ENCODE measurements at regions not wholly inside any gene's neighbourhood (a gene's known extent, or its start where the extent isn't known, plus 50 kb on each side); places are given as distances from the start of the nearest gene placed in this dataset.
A peak's percentile ranks its signal among the peaks of the same experiment; 100 is the strongest.

DNA sequence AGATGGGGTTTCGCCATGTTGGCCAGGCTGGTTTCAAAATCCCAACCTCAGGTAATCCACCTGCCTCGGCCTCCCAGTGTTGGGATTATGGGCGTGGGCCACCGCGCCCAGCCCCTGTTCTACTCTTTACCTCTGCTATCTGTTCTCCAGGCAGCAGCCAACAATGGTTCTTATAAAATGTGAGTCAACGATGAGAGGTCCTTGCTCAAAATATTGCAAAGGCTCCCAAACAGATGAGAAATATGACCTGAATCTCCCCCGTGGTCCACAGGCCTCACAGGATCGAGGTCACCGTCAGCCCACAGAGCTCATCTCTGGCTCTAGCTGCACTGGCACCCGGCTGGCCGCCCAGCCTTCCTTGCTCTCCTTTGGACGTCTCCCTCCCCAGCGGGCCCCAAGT is 62.0 kb upstream of the EGFR start:
- in situ Hi-C loops (cut with HindIII; ENCODE audit: low pct_unique_long_range_greater_than_20kb, low sequenced_read_pairs): no loop called here
- no peak for TF ChIP-seq JUND (IDR thresholded peaks at IDR 0.05; ENCODE audit: low read depth)
- no peak for DNase-seq (ENCODE audit: low read depth in 1 of 2, low spot score in 1 of 2)

DNA sequence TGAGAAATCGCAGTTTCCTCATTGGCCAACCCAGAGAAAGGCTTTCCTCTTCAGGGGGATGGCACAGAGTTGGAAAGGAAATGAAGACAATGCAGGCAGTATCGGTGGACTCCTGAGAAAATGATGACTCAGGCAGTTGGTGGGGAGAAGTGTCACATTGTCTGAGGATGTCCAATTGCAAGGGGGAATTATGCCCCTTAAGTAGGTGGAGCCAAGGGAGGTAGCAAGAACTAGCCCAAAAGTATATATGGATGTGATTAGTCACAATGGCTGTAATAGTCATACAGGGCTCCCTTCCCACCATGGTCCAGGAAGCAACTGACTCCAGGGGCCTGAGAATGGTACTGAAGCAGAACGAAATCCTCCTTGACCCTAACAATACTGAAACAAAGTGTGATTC is 58.3 kb upstream of the EGFR start:
- in situ Hi-C loops (cut with HindIII; ENCODE audit: low pct_unique_long_range_greater_than_20kb, low sequenced_read_pairs): no loop called here
- DNase-seq (ENCODE audit: low read depth in 1 of 2, low spot score in 1 of 2): no peak

DNA sequence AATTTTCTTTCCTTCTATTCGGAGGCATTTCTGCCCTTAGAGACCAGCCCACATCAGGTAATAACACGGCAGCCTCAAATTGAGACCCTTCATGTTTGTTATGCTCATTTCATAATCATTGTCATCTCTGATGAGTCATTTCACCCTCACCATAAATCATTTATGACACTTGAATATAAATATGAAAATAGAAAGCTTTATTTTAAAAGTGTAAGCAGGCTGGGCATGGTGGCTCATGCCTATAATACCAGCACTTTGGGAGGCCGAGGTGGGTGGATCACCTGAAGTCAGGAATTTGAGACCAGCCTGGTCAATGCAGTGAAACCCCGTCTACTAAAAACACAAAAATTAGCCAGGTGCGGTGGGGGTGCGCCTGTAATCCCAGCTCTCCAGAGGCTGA is 57.4 kb upstream of the EGFR start:
- TF ChIP-seq JUND (IDR thresholded peaks at IDR 0.05; ENCODE audit: low read depth): no peak
- no peak for DNase-seq (ENCODE audit: low read depth in 1 of 2, low spot score in 1 of 2)
- in situ Hi-C loops (cut with HindIII; ENCODE audit: low pct_unique_long_range_greater_than_20kb, low sequenced_read_pairs): no loop called here

More for the DNA sequence above, 58.3 kb upstream of the EGFR start:
- TF ChIP-seq JUND (IDR thresholded peaks at IDR 0.05; ENCODE audit: low read depth): no peak

- DNase-seq (ENCODE audit: low read depth in 1 of 2, low spot score in 1 of 2): no peak
- TF ChIP-seq JUND (IDR thresholded peaks at IDR 0.05; ENCODE audit: low read depth): no peak
- in situ Hi-C loops (cut with HindIII; ENCODE audit: low pct_unique_long_range_greater_than_20kb, low sequenced_read_pairs): no loop called here
Observed at GRCh38 chr7:54963155-54963554, 55.7 kb upstream of the EGFR start.

DNA sequence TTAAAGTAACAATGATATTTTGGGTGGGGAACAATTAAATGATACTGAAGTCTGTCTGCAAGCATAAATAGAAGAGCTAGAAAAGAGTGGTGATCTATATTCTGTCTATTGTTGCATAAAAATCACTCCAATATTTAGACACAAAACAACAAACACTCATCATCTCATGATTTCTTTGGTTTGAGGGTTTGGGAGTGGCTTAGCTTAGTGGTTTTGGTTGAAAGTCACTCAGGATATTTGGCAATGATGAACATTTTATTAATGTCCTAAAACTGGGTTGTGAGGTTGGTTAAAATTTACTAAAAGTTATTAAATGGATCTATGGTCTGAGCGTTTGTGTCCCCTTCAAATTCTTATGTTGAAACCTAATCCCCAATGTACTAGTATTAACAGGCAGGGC is 54.7 kb upstream of the EGFR start:
- in situ Hi-C loops (cut with HindIII; ENCODE audit: low pct_unique_long_range_greater_than_20kb, low sequenced_read_pairs): no loop called here
- TF ChIP-seq JUND (IDR thresholded peaks at IDR 0.05; ENCODE audit: low read depth): no peak
- DNase-seq (ENCODE audit: low read depth in 1 of 2, low spot score in 1 of 2): no peak

GRCh38 chr7:54967377-54967776 is 51.4 kb upstream of the EGFR start:
- peak; percentile 51 to 99 for DNase-seq (ENCODE audit: low read depth in 1 of 2, low spot score in 1 of 2)
- in situ Hi-C loops (cut with HindIII; ENCODE audit: low pct_unique_long_range_greater_than_20kb, low sequenced_read_pairs): no loop called here
- TF ChIP-seq JUND (IDR thresholded peaks at IDR 0.05; ENCODE audit: low read depth): peak; percentile 53; the same call in 1 of the 2 replicates

GRCh38 chr7:54968018-54968417 is 50.8 kb upstream of the EGFR start:
- DNase-seq (ENCODE audit: low read depth in 1 of 2, low spot score in 1 of 2): no peak
- in situ Hi-C loops (cut with HindIII; ENCODE audit: low pct_unique_long_range_greater_than_20kb, low sequenced_read_pairs): no loop called here
- no peak for TF ChIP-seq JUND (IDR thresholded peaks at IDR 0.05; ENCODE audit: low read depth)
